ENCODE measurements at regions not wholly inside any gene's neighbourhood (a gene's known extent, or its start where the extent isn't known, plus 50 kb on each side); places are given as distances from the start of the nearest gene placed in this dataset.

GRCh38 chr9:129320575-129321285 is 142.7 kb upstream of the IER5L start:
- DNase-seq (ENCODE audit: low read depth in 2 of 2, low spot score in 1 of 2): no peak

GRCh38 chr9:129319938-129320481 is 141.9 kb upstream of the IER5L start:
- DNase-seq (ENCODE audit: low read depth in 2 of 2, low spot score in 1 of 2): no peak

DNA sequence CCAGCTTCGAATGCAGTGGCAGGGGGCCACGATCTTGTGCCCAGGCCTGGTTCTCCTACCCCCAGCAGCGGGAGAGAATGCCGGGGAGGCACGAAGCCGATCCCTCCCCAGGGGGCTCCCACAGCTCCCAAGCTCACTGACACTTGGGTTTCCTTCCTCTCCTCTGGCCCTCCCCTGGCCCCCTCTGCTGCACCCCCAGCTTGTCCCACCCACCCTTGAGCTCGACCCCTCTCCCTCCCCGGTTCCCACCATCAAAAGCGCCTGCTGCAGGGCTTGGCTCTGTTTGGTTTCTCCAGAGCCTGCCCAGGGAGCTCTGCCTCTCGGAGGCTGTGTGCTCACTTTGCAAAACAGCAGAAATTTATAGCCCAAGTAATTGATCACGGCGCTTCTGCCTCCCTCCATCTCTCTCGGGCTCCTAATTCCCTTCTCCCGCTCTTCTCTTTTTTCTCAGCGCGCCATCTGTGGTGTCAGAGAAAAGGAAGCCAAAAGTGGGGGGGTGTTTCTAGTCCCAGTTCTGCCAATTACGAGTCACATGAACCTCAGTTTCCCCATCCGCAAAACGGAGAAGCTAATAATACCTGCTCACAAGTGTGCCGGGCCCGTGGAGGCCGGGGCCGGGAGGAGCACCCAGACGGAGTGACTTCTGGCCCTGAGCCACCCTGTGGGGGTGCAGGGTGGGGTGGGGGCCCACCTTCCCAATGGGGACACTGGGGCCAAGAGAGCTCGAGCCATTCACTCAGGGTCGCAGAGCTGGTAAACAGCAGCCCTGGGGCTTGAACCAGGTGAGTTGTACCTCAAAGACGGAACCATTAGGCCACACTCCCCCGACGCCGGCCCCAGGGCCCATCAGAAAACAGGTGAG is 141.2 kb upstream of the IER5L start:
- DNase-seq (ENCODE audit: low read depth in 2 of 2, low spot score in 1 of 2): no peak

DNA sequence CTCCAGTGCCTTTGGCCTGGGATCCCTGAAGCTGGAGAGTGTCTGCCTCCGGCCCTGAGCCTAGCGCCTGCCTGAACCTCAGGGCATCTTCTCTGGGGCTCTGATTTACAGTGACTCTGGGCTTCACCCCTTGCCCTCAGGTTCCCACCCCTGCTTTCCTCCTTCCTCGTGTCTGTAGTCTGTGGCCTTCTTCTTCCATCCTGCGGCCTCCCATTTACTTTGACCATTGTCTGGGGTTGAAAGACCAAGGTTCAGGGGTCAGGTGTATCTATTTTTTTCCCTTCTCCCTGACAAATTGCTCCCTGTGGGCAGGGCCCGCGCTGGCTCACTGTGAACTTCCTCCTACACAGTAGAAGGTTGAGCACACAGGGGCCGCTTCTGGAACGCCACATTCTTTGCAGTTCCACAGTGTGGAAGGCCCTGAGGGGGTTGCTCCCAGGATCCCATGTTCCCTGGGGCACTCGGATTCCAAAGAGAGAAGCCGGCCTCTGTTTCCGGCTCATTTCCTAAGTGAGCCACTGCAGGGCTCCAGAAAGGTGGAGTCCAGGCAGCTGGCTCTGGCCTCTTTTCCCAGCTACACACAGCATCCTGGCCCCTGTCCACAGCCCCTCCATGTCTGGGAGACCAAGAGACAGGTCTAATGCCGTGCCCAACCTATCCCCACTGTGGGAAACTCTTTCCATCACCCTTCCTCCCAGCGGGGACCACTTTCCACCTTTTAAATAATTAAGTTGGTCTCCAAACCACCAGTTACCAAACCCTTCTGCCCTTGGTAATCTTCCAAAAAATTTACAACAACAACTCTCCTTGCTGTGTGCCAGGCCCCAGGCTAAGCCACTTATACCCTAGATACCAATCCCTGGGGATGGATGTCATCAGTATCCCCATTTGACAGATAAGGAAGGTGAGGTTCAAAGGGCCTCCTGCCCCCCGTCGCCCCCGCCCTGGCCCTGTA is 140.3 kb upstream of the IER5L start:
- DNase-seq (ENCODE audit: low read depth in 2 of 2, low spot score in 1 of 2): no peak

GRCh38 chr9:129317179-129318011 is 139.3 kb upstream of the IER5L start:
- DNase-seq (ENCODE audit: low read depth in 2 of 2, low spot score in 1 of 2): no peak

GRCh38 chr9:129316281-129317030 is 138.4 kb upstream of the IER5L start:
- DNase-seq (ENCODE audit: low read depth in 2 of 2, low spot score in 1 of 2): no peak

GRCh38 chr9:129313331-129313955 is 135.4 kb upstream of the IER5L start:
- no peak for DNase-seq (ENCODE audit: low read depth in 2 of 2, low spot score in 1 of 2)

GRCh38 chr9:129312251-129313122 is 134.4 kb upstream of the IER5L start:
- no peak for DNase-seq (ENCODE audit: low read depth in 2 of 2, low spot score in 1 of 2)

DNA sequence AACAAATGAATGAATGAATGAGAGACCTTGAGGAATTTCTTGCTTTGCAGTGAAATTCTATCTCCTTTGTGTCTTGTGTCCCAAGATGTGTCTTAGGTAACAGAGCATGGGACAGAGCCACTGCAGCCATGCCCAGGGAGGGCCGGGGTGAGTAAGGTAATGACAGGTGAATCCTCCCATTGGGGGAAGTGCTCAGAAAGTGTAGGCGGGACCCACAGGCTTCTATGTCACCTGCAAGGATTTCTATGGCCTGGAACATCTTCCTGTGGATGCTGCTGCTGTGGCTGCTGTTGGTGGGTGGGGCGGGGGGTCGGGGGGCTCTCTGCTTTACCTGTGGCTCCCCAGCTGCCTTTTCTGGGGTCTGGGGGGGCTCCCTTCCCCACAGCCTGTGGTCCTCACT is 133.6 kb upstream of the IER5L start:
- no peak for DNase-seq (ENCODE audit: low read depth in 2 of 2, low spot score in 1 of 2)

GRCh38 chr9:129310666-129311350 is 132.7 kb upstream of the IER5L start:
- DNase-seq (ENCODE audit: low read depth in 2 of 2, low spot score in 1 of 2): no peak

- no peak for DNase-seq (ENCODE audit: low read depth in 2 of 2, low spot score in 1 of 2)
Observed at GRCh38 chr9:129309906-129310305, 131.8 kb upstream of the IER5L start.

GRCh38 chr9:129309041-129309430 is 131.0 kb upstream of the IER5L start:
- no peak for DNase-seq (ENCODE audit: low read depth in 2 of 2, low spot score in 1 of 2)

- no peak for DNase-seq (ENCODE audit: low read depth in 2 of 2, low spot score in 1 of 2)
Observed at GRCh38 chr9:129307227-129307970, 129.3 kb upstream of the IER5L start.

DNA sequence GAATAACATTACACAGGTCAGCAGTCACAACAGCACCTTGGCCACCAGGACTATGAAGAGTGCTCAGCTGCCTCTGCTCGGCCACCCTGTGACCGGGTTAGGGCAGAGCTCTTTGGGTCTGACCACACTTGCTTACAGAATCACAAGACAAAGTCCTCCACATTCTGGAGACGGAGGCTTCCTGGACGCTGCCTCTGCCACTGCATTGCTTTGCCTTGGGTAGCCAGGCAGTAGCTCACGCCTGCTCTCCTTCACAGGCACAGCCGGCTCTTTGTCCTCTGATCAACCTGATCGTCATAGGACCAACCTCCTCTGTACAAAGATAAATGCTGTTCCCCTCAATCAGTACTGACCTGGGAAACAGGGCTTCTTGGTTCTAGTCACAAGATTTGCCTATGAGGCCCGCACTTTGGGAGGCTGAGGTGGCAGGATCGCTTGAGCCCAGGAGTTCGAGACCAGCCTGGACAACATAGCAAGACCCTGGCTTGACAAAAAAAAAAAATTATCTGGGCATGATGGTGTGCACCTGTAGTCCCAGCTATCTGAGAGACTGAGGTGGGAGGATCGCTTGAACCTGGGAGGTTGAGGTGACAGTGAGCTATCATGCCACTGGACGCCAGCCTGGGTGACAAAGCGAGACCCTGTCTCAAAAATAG is 128.4 kb upstream of the IER5L start:
- DNase-seq (ENCODE audit: low read depth in 2 of 2, low spot score in 1 of 2): no peak

GRCh38 chr9:129305246-129305645 is 127.2 kb upstream of the IER5L start:
- DNase-seq (ENCODE audit: low read depth in 2 of 2, low spot score in 1 of 2): no peak

GRCh38 chr9:129301941-129302340 is 123.9 kb upstream of the IER5L start:
- no peak for DNase-seq (ENCODE audit: low read depth in 2 of 2, low spot score in 1 of 2)
